ENCODE measurements at regions not wholly inside any gene's neighbourhood (a gene's known extent, or its start where the extent isn't known, plus 50 kb on each side); places are given as distances from the start of the nearest gene placed in this dataset.
A peak's percentile ranks its signal among the peaks of the same experiment; 100 is the strongest.

GRCh38 chr9:115681585-115681984 lies 472.0 kb upstream of the PAPPA start:
- no peaks in the 10 kb centered on the region for H3K27me3 ChIP-seq
- 23 to 53% methylated on average over 3 of the region's 3 CpGs for WGBS, 2 donors (ENCODE audit: low coverage in 1 of 2)
- no peaks in the 10 kb centered on the region for H3K4me1 ChIP-seq
- H3K36me3 ChIP-seq = no peaks in the 10 kb centered on the region
- no peak overlapping the region for H3K27ac ChIP-seq
- no peak for ATAC-seq
- no peak for TF ChIP-seq POLR2AphosphoS5 (IDR thresholded peaks at IDR 0.05)
- no peak for TF ChIP-seq EP300 (IDR thresholded peaks at IDR 0.05)
- no peak for TF ChIP-seq CTCF (IDR thresholded peaks at IDR 0.05)
- TF ChIP-seq POLR2A (IDR thresholded peaks at IDR 0.05) = no peak
- peaks cover 0 to 11% (median 0%) of the 10 kb centered on the region in 3 donors for H3K9me3 ChIP-seq
- H3K4me3 ChIP-seq = no peak overlapping the region

- Histone ChIP-seq H3K36me3 (no peaks in the 10 kb centered on the region), H3K27me3 (no peaks in the 10 kb centered on the region), H3K4me1 (no peaks in the 10 kb centered on the region), H3K4me3 (no peak overlapping the region), H3K9me3 (peaks cover 0 to 4% (median 0%) of the 10 kb centered on the region in 3 donors), H3K27ac (no peak overlapping the region)
- no peak for TF ChIP-seq POLR2A (IDR thresholded peaks at IDR 0.05)
- TF ChIP-seq POLR2AphosphoS5 (IDR thresholded peaks at IDR 0.05) = no peak
- 86 to 95% methylated on average over 1 of the region's 1 CpG for WGBS, 2 donors (ENCODE audit: low coverage in 1 of 2)
- no peak for ATAC-seq
Observed at GRCh38 chr9:115686069-115686468, 467.5 kb upstream of the PAPPA start.

DNA sequence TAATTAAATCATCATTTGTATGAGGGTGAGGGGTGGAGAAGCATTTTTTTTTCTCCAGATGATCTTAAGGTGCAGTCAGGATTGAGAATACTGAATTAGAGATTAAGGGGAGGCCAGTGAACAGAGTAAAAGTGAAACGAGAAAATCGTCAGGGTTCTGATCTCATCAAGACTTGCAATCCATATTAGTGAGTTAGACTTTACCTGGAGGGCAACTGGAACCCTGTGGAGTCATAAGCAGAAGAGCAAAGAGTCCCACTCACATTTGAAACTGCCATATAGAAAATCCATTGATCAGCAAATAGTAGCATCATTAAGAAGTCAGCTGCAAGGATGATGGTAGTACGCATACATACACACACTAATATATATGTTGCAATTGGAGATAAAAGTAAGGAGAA lies 466.2 kb upstream of the PAPPA start:
- H3K27ac ChIP-seq = no peak overlapping the region
- no peaks in the 10 kb centered on the region for H3K36me3 ChIP-seq
- H3K9me3 ChIP-seq = peaks cover 0 to 4% (median 0%) of the 10 kb centered on the region in 3 donors
- H3K4me1 ChIP-seq = no peaks in the 10 kb centered on the region
- H3K27me3 ChIP-seq = no peaks in the 10 kb centered on the region
- no peak for TF ChIP-seq EP300 (IDR thresholded peaks at IDR 0.05)
- no peak for TF ChIP-seq POLR2A (IDR thresholded peaks at IDR 0.05)
- TF ChIP-seq POLR2AphosphoS5 (IDR thresholded peaks at IDR 0.05) = no peak
- TF ChIP-seq CTCF (IDR thresholded peaks at IDR 0.05) = no peak
- H3K4me3 ChIP-seq = no peak overlapping the region
- WGBS, 2 donors (ENCODE audit: low coverage in 1 of 2) = 82 to 85% methylated on average over 1 to 3 of the region's 3 CpGs
- ATAC-seq = no peak

- Histone ChIP-seq H3K27ac (no peak overlapping the region), H3K36me3 (no peaks in the 10 kb centered on the region), H3K4me1 (no peaks in the 10 kb centered on the region), H3K27me3 (no peaks in the 10 kb centered on the region), H3K9me3 (peaks cover 0 to 4% (median 0%) of the 10 kb centered on the region in 3 donors), H3K4me3 (no peak overlapping the region)
- 61 to 85% methylated on average over 1 of the region's 1 CpG for WGBS, 2 donors (ENCODE audit: low coverage in 1 of 2)
- no peak for ATAC-seq
- TF ChIP-seq CTCF (IDR thresholded peaks at IDR 0.05) = no peak
- TF ChIP-seq POLR2A (IDR thresholded peaks at IDR 0.05) = no peak
- TF ChIP-seq EP300 (IDR thresholded peaks at IDR 0.05) = no peak
- TF ChIP-seq POLR2AphosphoS5 (IDR thresholded peaks at IDR 0.05) = no peak
Observed at GRCh38 chr9:115689331-115689730, 464.3 kb upstream of the PAPPA start.

DNA sequence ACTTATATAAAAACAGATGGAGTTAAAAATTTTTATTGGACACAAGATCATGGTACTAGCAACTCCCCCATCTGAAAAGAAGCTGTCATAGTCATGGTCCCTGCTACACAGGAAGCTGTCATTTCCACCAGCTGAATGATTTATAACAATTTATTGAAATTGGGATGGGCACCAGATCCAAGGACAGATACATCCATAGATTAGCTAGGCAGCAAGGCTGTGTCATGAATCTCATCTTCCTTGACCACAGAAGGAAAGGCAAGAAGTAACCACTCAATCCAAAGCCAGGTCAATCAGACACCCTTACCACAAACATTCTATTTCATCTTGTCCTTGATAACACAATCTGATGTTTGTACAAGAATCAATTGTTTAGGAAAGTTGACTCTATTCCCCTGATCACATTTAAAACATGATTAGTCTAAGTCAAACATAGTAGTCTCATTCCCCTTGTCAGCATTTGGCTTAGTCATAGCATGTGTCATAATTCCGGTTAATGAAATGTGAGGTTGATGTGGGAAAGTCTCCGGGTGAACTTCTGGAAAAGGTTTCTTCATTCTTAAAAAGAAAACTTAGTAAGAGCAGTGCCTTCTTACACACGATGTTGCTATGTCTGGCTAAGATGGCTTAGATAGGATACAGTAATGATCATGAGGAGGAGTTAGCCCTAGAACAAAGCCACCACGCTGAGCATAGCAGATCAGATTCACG lies 462.6 kb upstream of the PAPPA start:
- Histone ChIP-seq H3K27me3 (no peaks in the 10 kb centered on the region), H3K36me3 (no peaks in the 10 kb centered on the region), H3K9me3 (no peaks in the 10 kb centered on the region), H3K4me3 (no peak overlapping the region), H3K27ac (no peak overlapping the region), H3K4me1 (no peaks in the 10 kb centered on the region)
- ATAC-seq = peak; percentile 73
- WGBS, 2 donors (ENCODE audit: low coverage in 1 of 2) = 46 to 64% methylated on average over 5 of the region's 5 CpGs
- peak; percentile 45 for TF ChIP-seq POLR2AphosphoS5 (IDR thresholded peaks at IDR 0.05)
- TF ChIP-seq CTCF (IDR thresholded peaks at IDR 0.05) = no peak
